ENCODE measurements at regions not wholly inside any gene's neighbourhood (a gene's known extent, or its start where the extent isn't known, plus 50 kb on each side); places are given as distances from the start of the nearest gene placed in this dataset.

- TF ChIP-seq CTCF (conservative IDR thresholded peaks at IDR 0.05; ENCODE audit: low read depth, low read length) = no peak
- no peaks in the 10 kb centered on the region for H3K4me1 ChIP-seq (ENCODE audit: low read depth, poor library complexity, severe bottlenecking)
- no peaks in the 10 kb centered on the region for H3K36me3 ChIP-seq (ENCODE audit: insufficient read depth)
- no peak overlapping the region for H3K27ac ChIP-seq
- no peak overlapping the region for H3K4me2 ChIP-seq
- no peaks in the 10 kb centered on the region for H3K27me3 ChIP-seq (ENCODE audit: insufficient read depth, low read depth)
- no peaks in the 10 kb centered on the region for H3K79me2 ChIP-seq (ENCODE audit: insufficient read depth, low read depth)
- H2AFZ ChIP-seq (ENCODE audit: low read depth) = no peak overlapping the region
- no peak overlapping the region for H3K9ac ChIP-seq
- H4K20me1 ChIP-seq (ENCODE audit: insufficient read depth) = no peaks in the 10 kb centered on the region
- no peak overlapping the region for H3K4me3 ChIP-seq (IDR thresholded peaks at IDR 0.05; ENCODE audit: insufficient read depth, low read depth, low read length)
Measured at GRCh38 chr3:115469649-115470048, 153.7 kb upstream of the GAP43 start.

- Histone ChIP-seq H3K27me3 (ENCODE audit: insufficient read depth, low read depth) (no peaks in the 10 kb centered on the region), H3K27ac (no peak overlapping the region), H3K4me2 (no peak overlapping the region), H3K4me1 (ENCODE audit: low read depth, poor library complexity, severe bottlenecking) (no peaks in the 10 kb centered on the region), H3K36me3 (ENCODE audit: insufficient read depth) (no peaks in the 10 kb centered on the region), H3K79me2 (ENCODE audit: insufficient read depth, low read depth) (no peaks in the 10 kb centered on the region), H3K9ac (no peak overlapping the region), H2AFZ (ENCODE audit: low read depth) (no peak overlapping the region), H4K20me1 (ENCODE audit: insufficient read depth) (no peaks in the 10 kb centered on the region), H3K4me3 (IDR thresholded peaks at IDR 0.05; ENCODE audit: insufficient read depth, low read depth, low read length) (no peak overlapping the region)
- no peak for TF ChIP-seq CTCF (conservative IDR thresholded peaks at IDR 0.05; ENCODE audit: low read depth, low read length)
Measured at GRCh38 chr3:115470254-115470653, 153.1 kb upstream of the GAP43 start.

GRCh38 chr3:115475178-115476041 is 147.9 kb upstream of the GAP43 start:
- H3K4me1 ChIP-seq (ENCODE audit: low read depth, poor library complexity, severe bottlenecking) = no peaks in the 10 kb centered on the region
- H3K4me3 ChIP-seq (IDR thresholded peaks at IDR 0.05; ENCODE audit: insufficient read depth, low read depth, low read length) = no peak overlapping the region
- H3K27ac ChIP-seq = no peak overlapping the region
- H3K27me3 ChIP-seq (ENCODE audit: insufficient read depth, low read depth) = no peaks in the 10 kb centered on the region
- H3K36me3 ChIP-seq (ENCODE audit: insufficient read depth) = no peaks in the 10 kb centered on the region
- TF ChIP-seq CTCF (conservative IDR thresholded peaks at IDR 0.05; ENCODE audit: low read depth, low read length) = no peak
- no peaks in the 10 kb centered on the region for H3K79me2 ChIP-seq (ENCODE audit: insufficient read depth, low read depth)
- H4K20me1 ChIP-seq (ENCODE audit: insufficient read depth) = no peaks in the 10 kb centered on the region
- no peak overlapping the region for H3K4me2 ChIP-seq
- no peak overlapping the region for H3K9ac ChIP-seq
- no peak overlapping the region for H2AFZ ChIP-seq (ENCODE audit: low read depth)

GRCh38 chr3:115476472-115476871 is 146.8 kb upstream of the GAP43 start:
- no peaks in the 10 kb centered on the region for H3K79me2 ChIP-seq (ENCODE audit: insufficient read depth, low read depth)
- H4K20me1 ChIP-seq (ENCODE audit: insufficient read depth) = no peaks in the 10 kb centered on the region
- H3K4me1 ChIP-seq (ENCODE audit: low read depth, poor library complexity, severe bottlenecking) = no peaks in the 10 kb centered on the region
- no peaks in the 10 kb centered on the region for H3K36me3 ChIP-seq (ENCODE audit: insufficient read depth)
- H3K9ac ChIP-seq = no peak overlapping the region
- TF ChIP-seq CTCF (conservative IDR thresholded peaks at IDR 0.05; ENCODE audit: low read depth, low read length) = no peak
- H2AFZ ChIP-seq (ENCODE audit: low read depth) = no peak overlapping the region
- no peak overlapping the region for H3K27ac ChIP-seq
- no peaks in the 10 kb centered on the region for H3K27me3 ChIP-seq (ENCODE audit: insufficient read depth, low read depth)
- no peak overlapping the region for H3K4me2 ChIP-seq
- H3K4me3 ChIP-seq (IDR thresholded peaks at IDR 0.05; ENCODE audit: insufficient read depth, low read depth, low read length) = no peak overlapping the region
